ENCODE measurements at regions not wholly inside any gene's neighbourhood (a gene's known extent, or its start where the extent isn't known, plus 50 kb on each side); places are given as distances from the start of the nearest gene placed in this dataset.

DNA sequence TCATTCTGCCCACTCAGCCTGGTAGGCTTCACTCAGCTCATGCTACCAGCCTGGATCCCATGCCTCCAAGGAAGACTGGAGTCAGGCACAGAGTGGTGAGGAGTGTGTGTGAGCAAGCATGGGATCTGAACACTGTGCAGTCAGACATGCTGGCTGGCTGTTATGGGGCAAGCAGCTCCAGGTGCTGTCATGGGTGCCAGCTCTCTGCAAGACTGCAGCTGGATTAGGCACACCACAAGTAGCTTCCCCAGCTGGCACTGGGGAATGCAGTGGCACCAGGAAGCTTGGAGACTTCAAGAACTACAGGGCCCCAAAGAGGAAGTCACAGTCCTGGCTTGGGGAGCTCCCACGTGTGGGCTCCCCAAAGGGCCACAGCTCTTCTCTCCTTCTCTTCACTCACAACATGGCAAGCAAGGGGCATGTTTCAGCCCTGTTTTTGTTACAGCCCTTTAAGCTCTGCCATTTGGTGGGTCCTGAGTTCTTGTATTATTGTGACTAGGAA is 202.5 kb downstream of the VRK1 start:
- no peaks in the 10 kb centered on the region for H3K4me1 Mint-ChIP-seq (ENCODE audit: low read depth, unreplicated experiment)
- H3K27me3 Mint-ChIP-seq (ENCODE audit: insufficient read depth, unreplicated experiment) = peaks cover 11% of the 10 kb centered on the region
- H3K4me3 ChIP-seq (ENCODE audit: low read depth, low read length) = no peak overlapping the region
- H3K4me3 Mint-ChIP-seq (ENCODE audit: unreplicated experiment) = no peak overlapping the region
- H3K27me3 ChIP-seq (replicated peaks; ENCODE audit: control insufficient read depth, insufficient read depth, low read length) = no peaks in the 10 kb centered on the region
- no TSS peak for BruUV-seq (replicated peaks)
- no peaks in the 10 kb centered on the region for H3K36me3 Mint-ChIP-seq (ENCODE audit: insufficient read depth, unreplicated experiment)
- no peaks in the 10 kb centered on the region for H3K36me3 ChIP-seq (ENCODE audit: control insufficient read depth, insufficient read depth, low read length)
- TF ChIP-seq, protein P1, sequence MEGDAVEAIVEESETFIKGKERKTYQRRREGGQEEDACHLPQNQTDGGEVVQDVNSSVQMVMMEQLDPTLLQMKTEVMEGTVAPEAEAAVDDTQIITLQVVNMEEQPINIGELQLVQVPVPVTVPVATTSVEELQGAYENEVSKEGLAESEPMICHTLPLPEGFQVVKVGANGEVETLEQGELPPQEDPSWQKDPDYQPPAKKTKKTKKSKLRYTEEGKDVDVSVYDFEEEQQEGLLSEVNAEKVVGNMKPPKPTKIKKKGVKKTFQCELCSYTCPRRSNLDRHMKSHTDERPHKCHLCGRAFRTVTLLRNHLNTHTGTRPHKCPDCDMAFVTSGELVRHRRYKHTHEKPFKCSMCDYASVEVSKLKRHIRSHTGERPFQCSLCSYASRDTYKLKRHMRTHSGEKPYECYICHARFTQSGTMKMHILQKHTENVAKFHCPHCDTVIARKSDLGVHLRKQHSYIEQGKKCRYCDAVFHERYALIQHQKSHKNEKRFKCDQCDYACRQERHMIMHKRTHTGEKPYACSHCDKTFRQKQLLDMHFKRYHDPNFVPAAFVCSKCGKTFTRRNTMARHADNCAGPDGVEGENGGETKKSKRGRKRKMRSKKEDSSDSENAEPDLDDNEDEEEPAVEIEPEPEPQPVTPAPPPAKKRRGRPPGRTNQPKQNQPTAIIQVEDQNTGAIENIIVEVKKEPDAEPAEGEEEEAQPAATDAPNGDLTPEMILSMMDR (IDR thresholded peaks at IDR 0.05; ENCODE audit: insufficient read depth in 1 of 2, low read depth in 1 of 2, low read length in 1 of 2, severe bottlenecking in 1 of 2, unreplicated experiment in 1 of 2) = no peak
- no peak overlapping the region for H3K27ac Mint-ChIP-seq (ENCODE audit: unreplicated experiment)
- CTCF ChIA-PET = no interaction called here
- H3K4me1 ChIP-seq = no peaks in the 10 kb centered on the region
- peaks cover 11% of the 10 kb centered on the region for H3K9me3 Mint-ChIP-seq (ENCODE audit: unreplicated experiment)
- POLR2A ChIA-PET = no interaction called here
- H3K9me3 ChIP-seq = no peaks in the 10 kb centered on the region
- intact Hi-C loops (cut with micrococcal nuclease; ENCODE audit: unreplicated experiment) = no loop called here
- no peak for DNase-seq

DNA sequence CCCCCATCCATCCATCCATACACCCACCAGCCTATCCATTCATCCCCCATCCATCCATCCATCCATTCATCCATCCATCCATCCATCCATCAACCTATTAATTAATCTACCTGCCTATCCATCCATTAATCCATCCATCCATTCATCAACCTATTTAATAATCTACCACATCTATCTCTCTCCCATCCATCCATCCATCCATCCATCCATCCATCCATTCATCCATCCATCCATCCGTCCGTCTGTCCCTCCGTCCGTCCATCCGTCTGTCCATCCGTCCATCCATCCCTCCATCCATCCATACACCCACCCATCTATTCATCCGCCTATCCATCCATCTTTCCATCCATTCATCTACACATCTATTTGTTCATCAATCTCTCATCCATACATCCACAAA is 205.3 kb downstream of the VRK1 start:
- H3K9me3 ChIP-seq = no peaks in the 10 kb centered on the region
- H3K4me3 ChIP-seq (ENCODE audit: low read depth, low read length) = no peak overlapping the region
- ChIA-PET CTCF (no interaction called here), POLR2A (no interaction called here)
- H3K4me1 ChIP-seq = no peaks in the 10 kb centered on the region
- Mint-ChIP-seq H3K36me3 (ENCODE audit: insufficient read depth, unreplicated experiment) (no peaks in the 10 kb centered on the region), H3K27ac (ENCODE audit: unreplicated experiment) (no peak overlapping the region), H3K4me3 (ENCODE audit: unreplicated experiment) (no peak overlapping the region), H3K27me3 (ENCODE audit: insufficient read depth, unreplicated experiment) (peaks cover 9% of the 10 kb centered on the region), H3K9me3 (ENCODE audit: unreplicated experiment) (peaks cover 11% of the 10 kb centered on the region), H3K4me1 (ENCODE audit: low read depth, unreplicated experiment) (no peaks in the 10 kb centered on the region)
- TF ChIP-seq, protein P1 (IDR thresholded peaks at IDR 0.05; ENCODE audit: insufficient read depth in 1 of 2, low read depth in 1 of 2, low read length in 1 of 2, severe bottlenecking in 1 of 2, unreplicated experiment in 1 of 2) = no peak
- H3K27me3 ChIP-seq (replicated peaks; ENCODE audit: control insufficient read depth, insufficient read depth, low read length) = no peaks in the 10 kb centered on the region
- BruUV-seq (replicated peaks) = no TSS peak
- intact Hi-C loops (cut with micrococcal nuclease; ENCODE audit: unreplicated experiment) = no loop called here
- no peak for DNase-seq
- no peaks in the 10 kb centered on the region for H3K36me3 ChIP-seq (ENCODE audit: control insufficient read depth, insufficient read depth, low read length)

DNA sequence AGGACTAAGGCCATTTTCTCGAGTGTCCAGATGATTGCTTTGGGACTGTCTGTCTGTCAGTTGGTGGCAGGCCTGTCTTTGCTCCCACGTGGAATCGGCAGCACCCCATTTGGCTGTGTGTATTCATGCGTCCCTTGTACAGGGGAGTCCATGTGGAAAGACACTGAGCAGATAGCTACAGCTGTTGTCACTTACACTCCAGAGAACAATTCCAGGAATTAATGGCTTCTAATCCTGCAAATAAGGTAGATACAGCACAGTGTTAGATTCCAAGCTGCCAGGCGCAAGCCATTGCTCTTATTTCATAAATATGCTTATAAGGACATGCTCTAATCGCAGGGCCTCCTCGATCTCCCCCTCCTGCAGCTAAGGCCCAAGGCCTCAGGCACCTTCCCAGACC is 208.8 kb downstream of the VRK1 start:
- H3K36me3 Mint-ChIP-seq (ENCODE audit: insufficient read depth, unreplicated experiment) = no peaks in the 10 kb centered on the region
- no peak overlapping the region for H3K4me3 ChIP-seq (ENCODE audit: low read depth, low read length)
- peaks cover 9% of the 10 kb centered on the region for H3K27me3 Mint-ChIP-seq (ENCODE audit: insufficient read depth, unreplicated experiment)
- H3K27me3 ChIP-seq (replicated peaks; ENCODE audit: control insufficient read depth, insufficient read depth, low read length) = no peaks in the 10 kb centered on the region
- no peaks in the 10 kb centered on the region for H3K4me1 Mint-ChIP-seq (ENCODE audit: low read depth, unreplicated experiment)
- ChIA-PET POLR2A (no interaction called here), CTCF (no interaction called here)
- H3K9me3 ChIP-seq = no peaks in the 10 kb centered on the region
- no peaks in the 10 kb centered on the region for H3K4me1 ChIP-seq
- no TSS peak for BruUV-seq (replicated peaks)
- no peak overlapping the region for H3K27ac Mint-ChIP-seq (ENCODE audit: unreplicated experiment)
- peaks cover 11% of the 10 kb centered on the region for H3K9me3 Mint-ChIP-seq (ENCODE audit: unreplicated experiment)
- H3K36me3 ChIP-seq (ENCODE audit: control insufficient read depth, insufficient read depth, low read length) = no peaks in the 10 kb centered on the region
- no peak for DNase-seq
- TF ChIP-seq, protein P1 (IDR thresholded peaks at IDR 0.05; ENCODE audit: insufficient read depth in 1 of 2, low read depth in 1 of 2, low read length in 1 of 2, severe bottlenecking in 1 of 2, unreplicated experiment in 1 of 2) = no peak
- H3K4me3 Mint-ChIP-seq (ENCODE audit: unreplicated experiment) = no peak overlapping the region
- intact Hi-C loops (cut with micrococcal nuclease; ENCODE audit: unreplicated experiment) = no loop called here

Data from Caco-2 (cell line).